ENCODE measurements at regions not wholly inside any gene's neighbourhood (a gene's known extent, or its start where the extent isn't known, plus 50 kb on each side); places are given as distances from the start of the nearest gene placed in this dataset.

DNA sequence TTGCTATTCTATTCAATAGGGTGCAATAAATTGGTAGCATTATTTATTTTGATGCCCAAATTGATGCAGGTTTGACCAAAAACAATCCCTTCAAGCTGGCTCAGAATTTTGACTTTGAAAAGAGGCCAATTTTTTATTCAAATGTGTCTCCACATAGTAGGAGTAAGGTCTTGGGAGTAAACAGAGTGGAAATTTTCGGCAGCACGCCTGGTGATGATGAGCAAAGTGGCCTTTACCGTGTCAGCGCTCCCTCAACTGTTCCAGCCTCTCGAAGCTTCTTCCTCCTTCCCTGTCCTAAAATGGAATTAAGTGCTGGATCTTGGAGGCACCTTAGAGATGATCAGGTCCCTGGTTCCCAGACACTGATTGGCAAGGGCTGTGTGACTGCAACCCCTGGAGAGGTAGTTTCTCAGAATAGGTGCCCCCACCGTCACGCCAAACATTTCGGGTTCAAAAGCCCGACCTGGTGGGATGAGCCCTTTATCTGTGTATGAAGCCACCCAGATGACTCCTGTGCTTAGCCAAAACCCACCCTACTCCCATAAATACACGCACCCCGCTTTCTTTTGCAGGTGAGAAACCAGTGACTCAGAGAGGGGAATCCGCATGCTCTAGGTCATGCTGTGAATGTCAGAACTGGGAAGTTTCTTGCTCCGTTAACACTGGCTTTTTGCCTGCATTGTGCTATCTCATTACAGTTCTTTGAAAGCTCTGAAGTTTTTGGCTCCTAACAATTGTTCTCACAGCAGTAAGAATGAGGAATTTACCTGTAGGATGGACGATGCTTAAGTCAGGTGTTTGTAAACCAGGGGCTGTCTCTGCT lies 89.1 kb downstream of the CRYGS start:
- intact Hi-C loops (cut with DNase I; ENCODE audit: low total_unique reads) = no loop called here
- Histone ChIP-seq H3K4me1 (peaks cover 0 to 18% (median 5%) of the 10 kb centered on the region in 4 donors), H3K9me3 (no peaks in the 10 kb centered on the region), H3K27me3 (no peaks in the 10 kb centered on the region), H3K27ac (no peak overlapping the region), H3K4me3 (no peak overlapping the region), H3K36me3 (no peaks in the 10 kb centered on the region)
- TF ChIP-seq, protein P1, sequence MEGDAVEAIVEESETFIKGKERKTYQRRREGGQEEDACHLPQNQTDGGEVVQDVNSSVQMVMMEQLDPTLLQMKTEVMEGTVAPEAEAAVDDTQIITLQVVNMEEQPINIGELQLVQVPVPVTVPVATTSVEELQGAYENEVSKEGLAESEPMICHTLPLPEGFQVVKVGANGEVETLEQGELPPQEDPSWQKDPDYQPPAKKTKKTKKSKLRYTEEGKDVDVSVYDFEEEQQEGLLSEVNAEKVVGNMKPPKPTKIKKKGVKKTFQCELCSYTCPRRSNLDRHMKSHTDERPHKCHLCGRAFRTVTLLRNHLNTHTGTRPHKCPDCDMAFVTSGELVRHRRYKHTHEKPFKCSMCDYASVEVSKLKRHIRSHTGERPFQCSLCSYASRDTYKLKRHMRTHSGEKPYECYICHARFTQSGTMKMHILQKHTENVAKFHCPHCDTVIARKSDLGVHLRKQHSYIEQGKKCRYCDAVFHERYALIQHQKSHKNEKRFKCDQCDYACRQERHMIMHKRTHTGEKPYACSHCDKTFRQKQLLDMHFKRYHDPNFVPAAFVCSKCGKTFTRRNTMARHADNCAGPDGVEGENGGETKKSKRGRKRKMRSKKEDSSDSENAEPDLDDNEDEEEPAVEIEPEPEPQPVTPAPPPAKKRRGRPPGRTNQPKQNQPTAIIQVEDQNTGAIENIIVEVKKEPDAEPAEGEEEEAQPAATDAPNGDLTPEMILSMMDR (IDR thresholded peaks at IDR 0.05) = no peak
- no peak for DNase-seq

DNA sequence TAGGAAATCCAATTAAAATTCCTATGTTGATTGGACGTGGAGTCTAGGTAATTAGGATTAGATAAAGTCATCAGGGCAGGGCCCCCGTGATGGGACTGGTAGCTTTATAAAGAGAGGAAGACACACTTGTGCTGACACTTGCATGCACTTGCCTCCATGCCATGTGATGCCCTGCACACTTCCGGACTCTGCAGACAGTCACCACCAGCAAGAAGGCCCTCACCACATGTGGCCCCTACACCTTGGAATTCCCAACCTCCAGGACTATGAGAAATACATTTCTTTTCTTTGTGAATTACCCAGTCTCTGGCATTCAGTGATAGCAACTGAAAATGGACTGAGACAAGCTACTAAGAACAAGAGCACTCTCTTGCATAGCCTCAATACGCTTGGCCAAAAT lies 90.6 kb downstream of the CRYGS start:
- TF ChIP-seq, protein P1 (IDR thresholded peaks at IDR 0.05) = no peak
- peaks cover 0 to 6% (median under 1%) of the 10 kb centered on the region in 4 donors for H3K4me1 ChIP-seq
- H3K9me3 ChIP-seq = no peaks in the 10 kb centered on the region
- H3K36me3 ChIP-seq = no peaks in the 10 kb centered on the region
- H3K27me3 ChIP-seq = no peaks in the 10 kb centered on the region
- no peak for DNase-seq
- intact Hi-C loops (cut with DNase I; ENCODE audit: low total_unique reads) = no loop called here
- no peak overlapping the region for H3K4me3 ChIP-seq
- H3K27ac ChIP-seq = no peak overlapping the region

DNA sequence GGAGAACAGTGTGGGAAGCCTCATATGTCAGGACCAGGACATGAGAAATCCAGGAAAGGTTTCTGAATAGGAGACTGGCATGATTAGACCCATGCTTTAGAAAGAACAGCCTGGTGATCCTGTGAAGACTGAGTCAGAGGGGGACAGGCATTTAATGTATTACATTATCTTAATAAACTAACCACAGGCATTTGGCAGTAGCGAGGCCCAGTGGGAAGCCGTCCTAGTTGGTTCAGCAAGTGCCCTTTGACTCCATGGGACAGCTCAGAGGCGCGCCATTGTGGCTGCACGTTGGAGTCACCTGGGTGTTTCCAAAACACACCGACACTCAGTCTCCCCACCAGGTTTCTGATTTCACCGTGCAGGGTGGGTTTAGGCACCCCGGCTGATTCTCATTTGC lies 90.5 kb upstream of the DGKG start:
- intact Hi-C loops (cut with DNase I; ENCODE audit: low total_unique reads) = no loop called here
- H3K27me3 ChIP-seq = no peaks in the 10 kb centered on the region
- TF ChIP-seq, protein P1 (IDR thresholded peaks at IDR 0.05) = no peak
- H3K9me3 ChIP-seq = no peaks in the 10 kb centered on the region
- no peak overlapping the region for H3K27ac ChIP-seq
- no peak for DNase-seq
- H3K36me3 ChIP-seq = no peaks in the 10 kb centered on the region
- no peak overlapping the region for H3K4me3 ChIP-seq
- H3K4me1 ChIP-seq = no peaks in the 10 kb centered on the region

DNA sequence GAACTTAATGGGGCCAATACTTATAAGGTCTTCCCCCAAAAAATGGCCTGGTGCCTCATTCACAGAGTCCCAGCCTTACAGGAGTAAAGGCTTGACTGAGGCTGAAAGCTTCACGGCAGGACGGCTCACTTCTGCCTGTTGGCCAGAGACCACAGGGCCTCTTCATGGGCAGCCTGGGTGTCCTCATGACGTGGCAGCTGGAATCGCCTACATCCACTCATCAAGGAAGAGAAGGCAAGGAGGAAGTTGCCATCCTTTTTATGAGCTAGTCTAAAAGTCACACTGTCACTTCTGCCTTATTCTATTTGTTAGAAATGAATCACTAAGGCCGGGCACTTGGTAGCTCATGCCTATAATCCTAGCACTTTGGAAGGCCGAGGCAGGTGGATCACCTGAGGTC lies 89.3 kb upstream of the DGKG start:
- no peak overlapping the region for H3K27ac ChIP-seq
- H3K9me3 ChIP-seq = no peaks in the 10 kb centered on the region
- no peak overlapping the region for H3K4me3 ChIP-seq
- TF ChIP-seq, protein P1 (IDR thresholded peaks at IDR 0.05) = no peak
- no peaks in the 10 kb centered on the region for H3K4me1 ChIP-seq
- intact Hi-C loops (cut with DNase I; ENCODE audit: low total_unique reads) = no loop called here
- no peak for DNase-seq
- H3K36me3 ChIP-seq = no peaks in the 10 kb centered on the region
- H3K27me3 ChIP-seq = no peaks in the 10 kb centered on the region

DNA sequence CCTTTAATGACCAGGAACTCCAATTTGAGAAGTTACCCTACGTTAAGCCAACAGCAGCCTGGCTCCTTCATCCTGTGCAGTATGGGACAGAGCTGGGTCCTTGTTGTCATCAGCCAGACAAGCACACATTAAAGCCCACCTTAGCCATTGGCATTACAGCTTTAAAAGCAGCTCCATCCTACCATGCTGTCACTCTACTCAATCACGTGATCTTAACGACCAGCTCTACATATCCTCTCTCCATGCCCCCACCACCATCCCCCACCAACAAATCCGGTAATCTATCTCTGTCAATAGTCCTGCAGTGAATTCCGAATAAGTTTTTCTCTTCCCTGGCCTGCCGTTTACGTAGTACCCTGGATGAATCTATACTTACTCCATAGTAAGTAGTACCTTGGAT lies 82.9 kb upstream of the DGKG start:
- Histone ChIP-seq H3K36me3 (no peaks in the 10 kb centered on the region), H3K4me1 (no peaks in the 10 kb centered on the region), H3K4me3 (no peak overlapping the region), H3K27me3 (no peaks in the 10 kb centered on the region), H3K9me3 (no peaks in the 10 kb centered on the region), H3K27ac (no peak overlapping the region)
- intact Hi-C loops (cut with DNase I; ENCODE audit: low total_unique reads) = no loop called here
- TF ChIP-seq, protein P1 (IDR thresholded peaks at IDR 0.05) = no peak
- no peak for DNase-seq
